HepG2 (cell line): ENCODE measurements at regions not wholly inside any gene's neighbourhood (a gene's known extent, or its start where the extent isn't known, plus 50 kb on each side); places are given as distances from the start of the nearest gene placed in this dataset.

Experiments
- CREB1 ChIP-seq, 2 experiments: fragments of 450-650 bp in 1 of 2; IDR thresholded peaks; 2 replicates each; pipeline ENCODE4 v1.6.1; 2016 to 2017; ENCODE audit warnings: control low read depth in 1 of 2, mild to moderate bottlenecking in 1 of 2, missing compliant biosample characterization in 1 of 2, missing genetic modification characterization in 1 of 2
- HOXA5 ChIP-seq: sonication (generic); formaldehyde crosslinking; IDR thresholded peaks from 2 replicates; pipeline ENCODE4 v1.4.0; 2020; ENCODE audit warnings: missing genetic modification reagents
- KDM5B ChIP-seq: sonication (generic); formaldehyde crosslinking; IDR thresholded peaks from 2 replicates; pipeline ENCODE4 v1.4.0; 2020; ENCODE audit warnings: missing genetic modification reagents, mild to moderate bottlenecking, borderline replicate concordance
- ONECUT2 ChIP-seq: sonication (generic); formaldehyde crosslinking; IDR thresholded peaks from 2 replicates; pipeline ENCODE4 v1.4.0; 2020; ENCODE audit warnings: missing genetic modification reagents
- SOX6 ChIP-seq, 2 experiments: fragments of 450-650 bp in 1 of 2; sonication (generic) in 1 of 2; formaldehyde crosslinking in 1 of 2; IDR thresholded peaks; 2 replicates each; pipeline versions ENCODE4 v1.4.0 to v1.6.1; 2017 to 2020; ENCODE audit warnings: antibody characterized with exemption in 1 of 2, mild to moderate bottlenecking in 1 of 2, missing genetic modification reagents in 1 of 2
- SPEN ChIP-seq: sonication (generic); formaldehyde crosslinking; IDR thresholded peaks from 2 replicates; pipeline ENCODE4 v1.5.1; 2020; ENCODE audit warnings: low read depth, mild to moderate bottlenecking, missing genetic modification reagents
- ZFY ChIP-seq: sonication (generic); formaldehyde crosslinking; IDR thresholded peaks from 2 replicates; pipeline ENCODE4 v1.4.0; 2020; ENCODE audit warnings: missing genetic modification reagents
- ZNF274 ChIP-seq: sonication (generic); formaldehyde crosslinking; IDR thresholded peaks from 2 replicates; pipeline ENCODE4 v1.5.1; 2020; ENCODE audit warnings: mild to moderate bottlenecking, missing genetic modification reagents
- ZNF563 ChIP-seq: sonication (generic); formaldehyde crosslinking; IDR thresholded peaks from 2 replicates; pipeline ENCODE4 v1.8.0; 2022; ENCODE audit warnings: mild to moderate bottlenecking, moderate library complexity, missing genetic modification reagents
- ZNF629 ChIP-seq: sonication (generic); formaldehyde crosslinking; conservative IDR thresholded peaks from 2 replicates; pipeline ENCODE4 v1.5.0; 2020; ENCODE audit warnings: missing genetic modification reagents
- ZNF780A ChIP-seq: sonication (generic); formaldehyde crosslinking; IDR thresholded peaks from 2 replicates; pipeline ENCODE4 v1.8.0; 2022; ENCODE audit warnings: mild to moderate bottlenecking, missing genetic modification reagents, moderate library complexity
- TF ChIP-seq, protein P1 (sequence below): sonication (generic); formaldehyde crosslinking; IDR thresholded peaks from 2 replicates; pipeline ENCODE4 v1.4.0; 2020; ENCODE audit warnings: missing genetic modification reagents
- TF ChIP-seq, protein P2 (sequence below): IDR thresholded peaks from 2 replicates; pipeline ENCODE4 v1.6.1; 2016

DNA sequence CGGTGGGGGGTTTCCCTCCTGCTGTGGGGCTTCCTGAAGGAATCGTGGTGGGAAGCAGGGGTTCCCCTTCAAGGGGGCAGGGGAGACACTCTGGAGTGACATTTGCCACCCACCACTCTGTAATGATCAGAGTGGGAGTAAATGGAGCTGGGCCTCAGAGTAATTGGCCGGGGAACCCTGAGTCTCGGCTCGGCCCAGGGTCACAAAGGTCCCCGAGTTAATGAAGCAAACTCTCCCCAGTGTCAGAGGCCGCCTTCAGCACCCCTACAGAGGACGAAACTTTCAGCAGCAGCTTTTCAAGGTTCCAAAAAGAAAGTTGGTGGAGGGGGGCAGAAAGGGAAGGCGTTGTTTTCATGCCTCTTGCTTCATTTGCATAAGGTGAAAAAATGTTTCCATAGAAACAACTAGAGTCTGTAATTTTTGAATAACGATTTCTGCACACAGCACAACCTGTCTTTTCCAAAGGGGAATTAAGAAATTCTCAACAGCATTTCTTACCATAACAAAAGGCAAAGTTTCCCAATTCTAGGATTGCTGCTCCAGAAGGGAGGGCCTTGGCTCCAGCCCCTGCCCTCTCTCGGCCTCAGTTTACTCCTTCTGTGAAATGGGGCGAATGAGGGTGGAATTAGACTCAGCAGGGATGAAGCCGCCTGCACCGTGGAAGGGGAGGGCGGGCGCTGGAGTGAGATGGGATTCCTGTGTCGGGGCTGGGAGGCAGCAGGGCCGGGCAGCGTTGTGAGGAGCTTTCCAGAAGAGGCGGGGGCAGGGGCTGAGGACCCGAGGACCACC, 67.0 kb upstream of the BEGAIN start (continued):
- TF ChIP-seq SOX6 (IDR thresholded peaks at IDR 0.05) (no peak), SOX6 (CRISPR knock-in tag; IDR thresholded peaks at IDR 0.05) (0 out of 2 replicates have a peak, but pooled peaks have one; percentile 22), HOXA5 (CRISPR knock-in tag) (no peak), ZNF629 (CRISPR knock-in tag) (peak; percentile 95), ZNF563 (CRISPR knock-in tag) (peak; percentile 38; the same call in 1 of the 2 replicates), ZFY (no peak), SPEN (CRISPR knock-in tag) (no peak), CREB1 (IDR thresholded peaks at IDR 0.05) (no peak), CREB1 (CRISPR knock-in tag; IDR thresholded peaks at IDR 0.05) (no peak), KDM5B (CRISPR knock-in tag) (0 out of 2 replicates have a peak, but pooled peaks have one; percentile 26), ZNF274 (CRISPR knock-in tag) (0 out of 2 replicates have a peak, but pooled peaks have one; percentile 31), ZNF780A (no peak), ONECUT2 (no peak)
- TF ChIP-seq, protein P1, sequence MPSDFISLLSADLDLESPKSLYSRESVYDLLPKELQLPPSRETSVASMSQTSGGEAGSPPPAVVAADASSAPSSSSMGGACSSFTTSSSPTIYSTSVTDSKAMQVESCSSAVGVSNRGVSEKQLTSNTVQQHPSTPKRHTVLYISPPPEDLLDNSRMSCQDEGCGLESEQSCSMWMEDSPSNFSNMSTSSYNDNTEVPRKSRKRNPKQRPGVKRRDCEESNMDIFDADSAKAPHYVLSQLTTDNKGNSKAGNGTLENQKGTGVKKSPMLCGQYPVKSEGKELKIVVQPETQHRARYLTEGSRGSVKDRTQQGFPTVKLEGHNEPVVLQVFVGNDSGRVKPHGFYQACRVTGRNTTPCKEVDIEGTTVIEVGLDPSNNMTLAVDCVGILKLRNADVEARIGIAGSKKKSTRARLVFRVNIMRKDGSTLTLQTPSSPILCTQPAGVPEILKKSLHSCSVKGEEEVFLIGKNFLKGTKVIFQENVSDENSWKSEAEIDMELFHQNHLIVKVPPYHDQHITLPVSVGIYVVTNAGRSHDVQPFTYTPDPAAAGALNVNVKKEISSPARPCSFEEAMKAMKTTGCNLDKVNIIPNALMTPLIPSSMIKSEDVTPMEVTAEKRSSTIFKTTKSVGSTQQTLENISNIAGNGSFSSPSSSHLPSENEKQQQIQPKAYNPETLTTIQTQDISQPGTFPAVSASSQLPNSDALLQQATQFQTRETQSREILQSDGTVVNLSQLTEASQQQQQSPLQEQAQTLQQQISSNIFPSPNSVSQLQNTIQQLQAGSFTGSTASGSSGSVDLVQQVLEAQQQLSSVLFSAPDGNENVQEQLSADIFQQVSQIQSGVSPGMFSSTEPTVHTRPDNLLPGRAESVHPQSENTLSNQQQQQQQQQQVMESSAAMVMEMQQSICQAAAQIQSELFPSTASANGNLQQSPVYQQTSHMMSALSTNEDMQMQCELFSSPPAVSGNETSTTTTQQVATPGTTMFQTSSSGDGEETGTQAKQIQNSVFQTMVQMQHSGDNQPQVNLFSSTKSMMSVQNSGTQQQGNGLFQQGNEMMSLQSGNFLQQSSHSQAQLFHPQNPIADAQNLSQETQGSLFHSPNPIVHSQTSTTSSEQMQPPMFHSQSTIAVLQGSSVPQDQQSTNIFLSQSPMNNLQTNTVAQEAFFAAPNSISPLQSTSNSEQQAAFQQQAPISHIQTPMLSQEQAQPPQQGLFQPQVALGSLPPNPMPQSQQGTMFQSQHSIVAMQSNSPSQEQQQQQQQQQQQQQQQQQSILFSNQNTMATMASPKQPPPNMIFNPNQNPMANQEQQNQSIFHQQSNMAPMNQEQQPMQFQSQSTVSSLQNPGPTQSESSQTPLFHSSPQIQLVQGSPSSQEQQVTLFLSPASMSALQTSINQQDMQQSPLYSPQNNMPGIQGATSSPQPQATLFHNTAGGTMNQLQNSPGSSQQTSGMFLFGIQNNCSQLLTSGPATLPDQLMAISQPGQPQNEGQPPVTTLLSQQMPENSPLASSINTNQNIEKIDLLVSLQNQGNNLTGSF (CRISPR knock-in tag): 0 out of 2 replicates have a peak, but pooled peaks have one; percentile 17
- TF ChIP-seq, protein P2, sequence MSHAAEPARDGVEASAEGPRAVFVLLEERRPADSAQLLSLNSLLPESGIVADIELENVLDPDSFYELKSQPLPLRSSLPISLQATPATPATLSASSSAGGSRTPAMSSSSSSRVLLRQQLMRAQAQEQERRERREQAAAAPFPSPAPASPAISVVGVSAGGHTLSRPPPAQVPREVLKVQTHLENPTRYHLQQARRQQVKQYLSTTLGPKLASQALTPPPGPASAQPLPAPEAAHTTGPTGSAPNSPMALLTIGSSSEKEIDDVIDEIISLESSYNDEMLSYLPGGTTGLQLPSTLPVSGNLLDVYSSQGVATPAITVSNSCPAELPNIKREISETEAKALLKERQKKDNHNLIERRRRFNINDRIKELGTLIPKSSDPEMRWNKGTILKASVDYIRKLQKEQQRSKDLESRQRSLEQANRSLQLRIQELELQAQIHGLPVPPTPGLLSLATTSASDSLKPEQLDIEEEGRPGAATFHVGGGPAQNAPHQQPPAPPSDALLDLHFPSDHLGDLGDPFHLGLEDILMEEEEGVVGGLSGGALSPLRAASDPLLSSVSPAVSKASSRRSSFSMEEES (CRISPR knock-in tag): no peak
